Prostate gland (tissue), 2 donors: ENCODE measurements at regions not wholly inside any gene's neighbourhood (a gene's known extent, or its start where the extent isn't known, plus 50 kb on each side); places are given as distances from the start of the nearest gene placed in this dataset.

Experiments
- DNase-seq: peaks from one replicate; pipeline ENCODE4 v3.0.0-alpha.2; 2019; ENCODE audit warnings: low spot score
- H3K27ac ChIP-seq, 2 donors: fragments of 200-600 bp; sonication (generic); 2 replicates each; pipeline ENCODE4 v1.5.1; 2017 to 2019
- H3K27me3 ChIP-seq: fragments of 200-600 bp; sonication (generic); replicated peaks from 2 replicates; pipeline ENCODE4 v1.5.1; 2019; ENCODE audit not compliant: insufficient read depth
- H3K36me3 ChIP-seq, 2 donors: fragments of 200-600 bp; sonication (generic); 1 replicate in 1 of 2; 2 replicates in 1 of 2; pipeline versions ENCODE4 v1.5.1 to v1.8.1; 2017 to 2019
- H3K4me1 ChIP-seq: fragments of 200-600 bp; sonication (generic); replicated peaks from 2 replicates; pipeline ENCODE4 v1.5.1; 2019
- H3K4me3 ChIP-seq, 2 donors: fragments of 200-600 bp; sonication (generic); 2 replicates each; pipeline ENCODE4 v1.5.1; 2017 to 2019
- H3K9me3 ChIP-seq: fragments of 200-600 bp; sonication (generic); 2 replicates; pipeline ENCODE4 v1.5.1; 2017
- POLR2A ChIP-seq: fragments of 450-650 bp; IDR thresholded peaks from one replicate; pipeline ENCODE4 v1.6.1; 2016; ENCODE audit warnings: antibody characterized with exemption, mild to moderate bottlenecking
- POLR2AphosphoS5 ChIP-seq: sonication (generic); formaldehyde crosslinking; IDR thresholded peaks from one replicate; pipeline ENCODE4 v1.6.1; 2017; ENCODE audit warnings: antibody characterized with exemption
- WGBS: methylation state at CpG from one replicate; pipeline ENCODE4 v1.1.5; 2018; 5-methylcytosine and 5-hydroxymethylcytosine counted together
- intact Hi-C: fragments of 100-400 bp; cut with DNase I; formaldehyde crosslinking; loops from one replicate; pipeline ENCODE4 v1.14.2; 2022
- TF ChIP-seq, protein P1 (sequence below), 4 experiments: fragments of 200-600 bp in 2 of 4; fragments of 450-650 bp in 2 of 4; sonication (generic) in 2 of 4; IDR thresholded peaks; 1 replicate in 3 of 4; 2 replicates in 1 of 4; pipeline ENCODE4 v1.5.1; 2016 to 2019; ENCODE audit warnings: antibody characterized with exemption in 4 of 4, mild to moderate bottlenecking in 2 of 4, moderate library complexity in 2 of 4

DNA sequence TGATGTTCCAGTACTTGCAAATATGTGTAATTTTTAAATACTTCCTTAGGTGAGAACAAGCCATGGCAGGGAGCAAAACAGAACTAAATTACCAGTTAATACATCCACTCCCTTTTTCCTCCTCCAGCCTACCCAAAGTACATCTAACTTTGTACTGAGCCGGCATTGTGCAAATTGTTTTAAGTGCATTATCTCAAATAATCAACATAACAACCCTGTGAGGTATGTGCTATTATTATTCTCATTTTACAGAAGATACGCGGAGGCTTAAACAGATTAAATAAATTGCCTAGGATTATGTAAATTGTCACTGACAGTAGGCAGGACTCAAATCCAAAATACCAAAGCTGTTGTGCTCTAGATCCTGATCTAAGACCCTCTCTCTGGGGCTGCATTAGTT, 55.5 kb upstream of the KLF4 start:
- 85% methylated on average over 3 of the region's 3 CpGs for WGBS
- Histone ChIP-seq H3K4me1 (no peaks in the 10 kb centered on the region), H3K27me3 (no peaks in the 10 kb centered on the region), H3K9me3 (no peaks in the 10 kb centered on the region), H3K36me3 (no peaks in the 10 kb centered on the region), H3K4me3 (no peak overlapping the region), H3K27ac (no peak overlapping the region)
- intact Hi-C loops = no loop called here
- TF ChIP-seq POLR2A (no peak), POLR2AphosphoS5 (no peak)
- TF ChIP-seq, protein P1, sequence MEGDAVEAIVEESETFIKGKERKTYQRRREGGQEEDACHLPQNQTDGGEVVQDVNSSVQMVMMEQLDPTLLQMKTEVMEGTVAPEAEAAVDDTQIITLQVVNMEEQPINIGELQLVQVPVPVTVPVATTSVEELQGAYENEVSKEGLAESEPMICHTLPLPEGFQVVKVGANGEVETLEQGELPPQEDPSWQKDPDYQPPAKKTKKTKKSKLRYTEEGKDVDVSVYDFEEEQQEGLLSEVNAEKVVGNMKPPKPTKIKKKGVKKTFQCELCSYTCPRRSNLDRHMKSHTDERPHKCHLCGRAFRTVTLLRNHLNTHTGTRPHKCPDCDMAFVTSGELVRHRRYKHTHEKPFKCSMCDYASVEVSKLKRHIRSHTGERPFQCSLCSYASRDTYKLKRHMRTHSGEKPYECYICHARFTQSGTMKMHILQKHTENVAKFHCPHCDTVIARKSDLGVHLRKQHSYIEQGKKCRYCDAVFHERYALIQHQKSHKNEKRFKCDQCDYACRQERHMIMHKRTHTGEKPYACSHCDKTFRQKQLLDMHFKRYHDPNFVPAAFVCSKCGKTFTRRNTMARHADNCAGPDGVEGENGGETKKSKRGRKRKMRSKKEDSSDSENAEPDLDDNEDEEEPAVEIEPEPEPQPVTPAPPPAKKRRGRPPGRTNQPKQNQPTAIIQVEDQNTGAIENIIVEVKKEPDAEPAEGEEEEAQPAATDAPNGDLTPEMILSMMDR (IDR thresholded peaks at IDR 0.05) = no peak
- DNase-seq = no peak

DNA sequence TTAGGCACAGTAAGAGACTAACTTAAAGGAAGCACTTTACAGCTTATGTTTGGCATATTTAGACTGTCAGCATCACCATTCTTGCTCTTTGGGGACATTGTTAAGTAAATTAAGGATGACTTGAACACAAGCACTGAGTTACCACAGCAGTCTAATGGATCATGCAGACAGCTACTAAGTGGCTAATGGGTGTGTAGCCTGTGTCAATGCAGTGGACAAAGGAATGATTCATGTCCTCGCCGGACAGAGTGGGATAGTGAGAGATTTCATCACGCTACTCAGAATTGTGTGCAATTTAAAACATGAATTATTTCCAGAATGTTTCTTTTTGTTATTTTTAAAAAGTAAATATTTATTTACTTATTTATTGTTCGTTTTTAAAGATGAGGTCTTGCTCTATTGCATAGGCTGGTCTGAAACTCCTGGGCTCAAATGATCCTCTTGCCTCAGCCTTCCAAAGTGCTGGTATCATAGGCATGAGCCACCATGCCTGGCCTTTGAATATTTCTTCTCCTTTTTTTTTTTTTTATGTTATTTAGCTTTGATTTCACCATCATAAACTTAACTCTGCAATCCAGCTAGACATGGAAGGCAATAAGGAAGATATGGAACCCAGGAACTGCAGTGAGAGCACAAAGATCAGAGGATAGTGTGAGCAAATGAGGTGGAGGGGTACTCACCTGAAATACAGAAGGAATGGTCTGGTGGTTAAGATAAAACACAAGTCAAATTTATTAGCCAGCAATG, 53.0 kb upstream of the KLF4 start:
- H3K27me3 ChIP-seq = no peaks in the 10 kb centered on the region
- WGBS = 81% methylated on average over 4 of the region's 4 CpGs
- H3K4me3 ChIP-seq = no peak overlapping the region
- TF ChIP-seq POLR2A = no peak
- TF ChIP-seq, protein P1 (IDR thresholded peaks at IDR 0.05) = no peak
- TF ChIP-seq POLR2AphosphoS5 = no peak
- no peaks in the 10 kb centered on the region for H3K9me3 ChIP-seq
- no peak overlapping the region for H3K27ac ChIP-seq
- DNase-seq = no peak
- H3K36me3 ChIP-seq = no peaks in the 10 kb centered on the region
- intact Hi-C loops = no loop called here
- H3K4me1 ChIP-seq = no peaks in the 10 kb centered on the region

DNA sequence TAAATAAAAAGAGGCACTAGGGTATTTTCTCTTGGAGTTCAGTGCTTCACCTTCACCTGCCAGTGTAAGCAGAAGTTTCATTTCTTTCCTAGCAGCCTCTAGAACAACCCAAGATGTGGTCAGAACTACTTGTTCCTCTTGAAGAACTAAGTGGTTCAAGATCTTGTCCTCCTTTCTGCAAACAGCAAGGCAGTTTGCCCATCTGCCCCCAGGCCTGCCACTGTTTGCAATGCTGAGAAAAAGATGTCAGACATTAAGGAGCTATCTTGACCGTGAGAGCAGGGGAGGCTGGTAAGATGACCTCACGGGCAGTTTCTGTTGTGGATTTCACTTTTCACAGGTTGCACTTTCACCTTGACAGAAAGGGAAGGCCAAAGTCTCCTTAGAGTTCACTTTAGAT, 52.0 kb upstream of the KLF4 start:
- Histone ChIP-seq H3K4me1 (no peaks in the 10 kb centered on the region), H3K4me3 (no peak overlapping the region), H3K36me3 (no peaks in the 10 kb centered on the region), H3K27me3 (no peaks in the 10 kb centered on the region), H3K9me3 (no peaks in the 10 kb centered on the region), H3K27ac (no peak overlapping the region)
- intact Hi-C loops = no loop called here
- TF ChIP-seq POLR2AphosphoS5 = peak; percentile 23
- TF ChIP-seq, protein P1 (IDR thresholded peaks at IDR 0.05) = no peak
- WGBS = 66% methylated on average over 2 of the region's 2 CpGs
- no peak for DNase-seq

DNA sequence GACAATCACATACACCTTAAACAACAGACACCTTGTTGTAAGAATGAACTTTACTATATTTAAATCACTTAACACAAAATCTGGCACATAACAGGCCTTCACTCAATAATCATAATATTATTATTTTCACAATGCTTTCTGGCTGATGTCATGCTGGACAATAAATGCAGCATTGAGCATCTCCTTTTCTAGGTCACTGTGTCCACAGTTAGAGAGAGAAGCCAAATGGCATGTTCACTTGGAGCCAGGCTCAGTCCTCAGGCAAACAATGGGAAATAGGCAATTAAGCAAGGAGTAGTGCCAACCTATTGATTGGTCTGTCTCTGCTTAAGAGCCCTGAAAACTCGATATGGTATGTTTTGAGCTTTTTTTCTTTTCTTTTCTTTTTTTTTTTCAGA, 50.6 kb upstream of the KLF4 start:
- 66% methylated on average over 1 of the region's 1 CpG for WGBS

More for the DNA sequence above, 50.6 kb upstream of the KLF4 start:
- H3K36me3 ChIP-seq = no peaks in the 10 kb centered on the region
- no peak for TF ChIP-seq POLR2A
- TF ChIP-seq, protein P1 (IDR thresholded peaks at IDR 0.05) = no peak
- no peak for TF ChIP-seq POLR2AphosphoS5
- no peak for DNase-seq
- H3K4me3 ChIP-seq = no peak overlapping the region
- intact Hi-C loops = no loop called here
- H3K27ac ChIP-seq = no peak overlapping the region
- H3K4me1 ChIP-seq = no peaks in the 10 kb centered on the region
- no peaks in the 10 kb centered on the region for H3K9me3 ChIP-seq
- H3K27me3 ChIP-seq = no peaks in the 10 kb centered on the region
